G401 (cell line): ENCODE measurements at regions not wholly inside any gene's neighbourhood (a gene's known extent, or its start where the extent isn't known, plus 50 kb on each side); places are given as distances from the start of the nearest gene placed in this dataset.
A peak's percentile ranks its signal among the peaks of the same experiment; 100 is the strongest.
"Not testable (repeated sequence)": the region's sequence is repeated elsewhere in the genome, so short reads cannot be mapped to it uniquely, and the experiment has no call there.

Experiments used
- DNase-seq: peaks from one replicate; pipeline ENCODE4 v3.0.0-alpha.2; 2015; ENCODE audit warnings: low spot score
- in situ Hi-C: cut with HindIII; loops from 2 replicates; pipeline ENCODE4 v1.10.0; 2016; ENCODE audit warnings: low sequenced_read_pairs, mixed read lengths

DNA sequence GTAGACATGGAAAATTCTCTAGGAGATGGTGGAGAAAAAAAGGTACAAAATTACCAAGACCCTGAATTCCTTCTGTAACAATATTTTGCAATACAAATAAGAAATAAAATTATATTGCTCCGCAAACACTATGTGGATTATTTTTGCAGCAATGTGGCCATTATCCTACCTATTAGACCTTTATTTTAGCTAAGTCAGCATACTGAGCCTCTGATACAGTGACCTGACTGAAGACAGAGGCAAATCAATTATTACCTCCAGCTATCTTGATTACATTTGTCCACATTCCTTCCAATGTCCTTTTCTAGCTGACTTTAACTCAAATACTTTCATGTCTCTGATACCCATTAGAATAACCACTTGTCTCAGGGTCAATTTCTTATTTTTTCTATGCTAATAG is 610.9 kb downstream of the LRRIQ3 start:
- in situ Hi-C loops: no loop called here
- DNase-seq: no peak

DNA sequence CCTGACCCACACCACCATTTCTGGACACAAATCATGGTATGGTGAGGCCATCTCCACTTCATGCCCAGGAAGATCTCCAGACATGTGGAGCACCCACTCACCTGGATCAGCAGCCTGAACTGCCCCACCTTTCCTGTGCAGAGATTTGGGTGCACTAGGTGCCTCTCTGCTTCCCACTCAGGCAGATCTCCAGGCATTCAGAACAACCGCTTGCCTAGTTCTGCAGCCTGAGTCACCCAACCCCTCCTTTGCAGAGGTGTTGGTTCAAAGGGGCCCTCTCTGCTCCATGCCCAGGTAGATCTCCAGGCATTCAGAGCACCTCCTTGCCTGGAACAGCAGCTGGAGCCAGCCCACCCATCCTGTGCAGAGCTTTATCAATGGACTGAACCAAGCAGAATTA is 620.8 kb downstream of the LRRIQ3 start:
- in situ Hi-C loops: no loop called here

DNA sequence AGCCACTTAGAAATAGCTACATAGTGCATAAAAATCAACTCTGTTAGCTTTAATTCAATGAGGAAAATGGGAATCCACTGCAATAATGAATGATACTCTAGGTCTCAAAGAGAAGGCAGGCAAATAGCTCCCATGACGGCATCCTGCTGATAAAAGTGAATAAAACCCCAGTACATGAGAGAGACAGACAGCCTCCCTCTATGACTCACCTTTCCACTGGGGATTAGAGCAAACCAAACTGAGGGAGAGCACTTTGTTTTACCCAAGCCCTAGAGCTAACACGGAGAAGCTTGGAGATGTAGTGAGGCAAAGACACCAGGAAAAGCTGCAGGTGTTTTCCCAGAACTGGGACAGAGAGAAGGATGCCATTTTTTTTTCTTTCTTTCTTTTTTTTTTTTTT is 621.9 kb downstream of the LRRIQ3 start:
- in situ Hi-C loops: no loop called here
- DNase-seq: no peak

More for the DNA sequence above, 620.8 kb downstream of the LRRIQ3 start:
- no peak for DNase-seq

DNA sequence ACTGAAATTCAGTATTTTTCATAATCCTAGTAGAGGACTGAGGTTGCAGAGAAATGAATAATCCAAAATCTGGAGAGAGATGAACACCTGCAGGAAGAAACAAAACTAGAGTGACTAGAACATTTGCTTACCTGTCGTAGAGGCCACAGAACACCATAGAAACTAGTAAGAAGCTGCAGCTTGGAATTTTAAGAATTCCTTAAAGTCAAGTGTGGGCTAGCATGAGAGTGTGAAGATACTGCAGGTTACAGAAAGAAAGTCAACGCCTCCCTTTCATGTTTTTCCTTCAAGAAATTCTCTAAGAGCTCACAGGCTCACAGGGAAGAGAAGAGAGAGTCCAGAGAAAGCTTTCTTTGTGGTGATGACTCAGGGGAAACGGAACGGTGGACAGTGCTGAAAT is 633.7 kb downstream of the LRRIQ3 start:
- in situ Hi-C loops: no loop called here
- DNase-seq: no peak

DNA sequence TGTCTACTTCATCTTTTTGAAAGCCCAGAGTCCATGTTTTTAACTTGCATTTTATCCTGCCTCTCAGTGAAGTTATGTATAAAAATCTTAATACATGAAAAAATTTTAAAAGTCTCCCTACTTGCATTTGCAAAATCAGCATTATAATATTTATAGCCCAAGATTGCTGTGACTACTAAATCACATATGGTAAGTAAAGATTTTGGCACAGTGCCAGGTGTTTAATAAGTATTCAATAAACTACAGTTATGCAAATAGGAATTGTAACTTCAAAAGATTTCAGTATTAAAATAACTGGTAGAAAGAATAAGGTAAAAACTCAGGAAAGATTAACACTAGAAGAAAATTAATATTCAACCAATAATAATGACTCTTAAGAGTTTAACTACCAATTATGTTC is 641.7 kb downstream of the LRRIQ3 start:
- DNase-seq: no peak
- in situ Hi-C loops: no loop called here

DNA sequence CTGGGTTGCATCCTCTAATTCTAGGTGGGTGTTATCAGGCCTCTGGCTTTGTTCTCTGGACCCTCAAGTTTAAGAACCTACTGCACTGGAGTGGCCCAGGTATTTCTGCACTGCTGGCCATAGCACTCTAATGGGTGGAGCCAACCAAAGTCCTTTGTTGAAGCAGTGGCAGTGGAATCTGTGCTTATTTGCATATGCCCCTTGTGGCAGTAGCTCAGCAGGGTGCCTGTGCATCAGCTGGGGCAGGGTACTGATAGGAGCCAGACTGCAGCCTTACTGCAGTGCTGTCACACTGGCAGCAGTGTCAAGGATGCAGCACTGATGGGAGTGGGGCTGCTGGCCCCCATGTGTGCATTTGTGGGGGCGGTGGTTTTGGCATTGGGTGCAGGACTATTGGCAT is 660.6 kb downstream of the LRRIQ3 start:
- DNase-seq: no peak
- in situ Hi-C loops: no loop called here

DNA sequence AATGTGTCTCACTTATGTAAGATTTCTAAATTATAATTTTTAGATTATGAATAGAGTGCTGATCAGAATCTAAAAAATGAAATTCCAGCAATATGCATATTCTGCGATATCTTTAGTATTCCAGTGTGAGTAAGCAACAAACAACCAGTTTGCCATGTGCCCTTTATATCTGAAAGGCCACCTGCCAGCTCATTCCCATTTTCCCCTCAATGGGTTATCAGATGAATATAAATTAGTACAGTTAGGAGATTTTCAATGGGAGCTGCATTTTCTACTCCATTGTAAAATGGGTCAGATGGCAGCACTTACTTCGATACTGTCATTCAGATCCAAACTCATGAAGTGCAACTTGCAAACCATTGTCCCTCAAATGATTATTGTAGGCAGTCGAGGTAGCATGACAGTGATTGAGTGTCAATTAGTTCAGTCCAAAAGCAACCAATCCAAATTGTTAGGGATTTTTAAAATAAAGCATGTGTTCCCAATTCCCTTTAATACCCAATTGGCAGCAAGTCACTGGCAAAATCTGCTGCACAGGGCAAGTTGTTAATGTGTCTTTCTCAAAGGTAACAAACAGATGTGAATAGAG is 680.3 kb downstream of the LRRIQ3 start:
- in situ Hi-C loops: no loop called here
- no peak for DNase-seq

DNA sequence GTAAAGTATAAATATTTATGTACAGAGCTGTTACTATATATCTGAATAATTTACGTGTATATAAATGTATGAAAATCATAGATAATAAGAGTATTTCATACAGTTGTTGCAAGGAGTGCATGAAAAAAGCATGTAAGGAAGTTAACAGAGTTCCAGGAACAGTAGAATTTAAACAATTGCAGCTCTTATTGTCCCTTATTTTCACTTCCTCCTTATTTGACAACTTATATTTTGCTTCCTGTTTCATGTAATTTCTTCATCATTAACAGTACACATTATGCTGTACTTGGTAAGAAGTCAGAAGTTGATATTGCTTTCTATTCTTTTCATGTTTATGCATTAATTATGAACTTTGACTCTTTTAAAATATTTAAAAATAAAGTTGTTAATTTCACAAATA is 681.5 kb downstream of the LRRIQ3 start:
- in situ Hi-C loops: no loop called here
- DNase-seq: no peak

DNA sequence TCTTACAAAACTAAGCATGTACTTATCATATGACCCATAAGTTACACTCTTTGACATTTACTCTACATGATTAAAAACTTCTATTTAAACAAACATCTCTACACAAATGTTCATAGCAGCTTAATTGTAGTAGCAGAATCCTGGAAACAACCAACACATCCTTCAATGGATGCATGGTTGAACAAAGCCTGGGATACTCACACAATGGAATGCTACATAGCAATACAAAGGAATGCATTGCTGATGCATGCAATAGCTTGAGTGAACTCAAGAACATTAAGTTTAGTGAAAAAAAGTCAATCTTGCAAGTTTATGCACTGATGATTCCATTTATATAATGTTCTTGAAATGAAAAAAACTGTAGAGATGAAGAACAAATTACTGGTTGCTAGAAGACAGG is 686.9 kb downstream of the LRRIQ3 start:
- DNase-seq: no peak
- in situ Hi-C loops: no loop called here

DNA sequence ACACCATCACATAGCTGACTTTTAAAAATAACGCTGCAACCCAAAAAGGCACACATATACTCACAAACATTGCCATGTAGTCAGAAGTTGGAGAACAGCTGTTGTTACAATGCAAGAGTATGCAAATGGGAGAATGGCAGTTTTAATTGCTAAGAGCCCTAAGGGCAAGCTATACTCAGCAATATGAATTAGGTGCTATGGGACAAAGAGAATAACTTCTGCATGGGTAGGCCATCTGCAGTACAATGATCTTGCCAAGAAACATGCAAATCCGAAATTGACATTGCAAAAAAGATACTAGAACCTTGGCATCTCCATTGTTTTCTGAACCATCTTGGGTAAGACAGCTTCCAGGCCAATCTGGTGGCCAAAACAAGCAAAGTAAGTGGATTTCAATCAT is 697.8 kb downstream of the LRRIQ3 start:
- DNase-seq: peak; percentile 8
- in situ Hi-C loops: no loop called here

DNA sequence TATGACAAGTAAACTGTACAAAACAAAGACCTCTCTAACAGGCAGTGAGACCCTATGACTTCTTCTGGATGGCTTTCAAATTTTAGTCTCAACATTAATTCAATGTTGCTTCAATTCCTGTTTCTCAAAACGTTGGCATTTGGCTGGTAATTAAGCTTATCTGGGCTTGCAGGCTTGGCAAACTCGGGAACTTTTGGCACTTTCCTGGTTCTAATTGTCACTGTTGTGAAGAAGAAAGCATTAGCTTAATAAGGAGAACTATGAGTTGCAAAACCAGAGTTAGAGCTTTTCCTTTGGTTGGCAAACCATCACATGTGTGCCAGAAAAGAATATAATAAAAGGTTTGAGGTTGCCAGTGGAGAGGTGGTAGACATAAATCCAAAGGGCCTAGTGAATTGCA is 698.3 kb downstream of the LRRIQ3 start:
- DNase-seq: no peak
- in situ Hi-C loops: no loop called here

DNA sequence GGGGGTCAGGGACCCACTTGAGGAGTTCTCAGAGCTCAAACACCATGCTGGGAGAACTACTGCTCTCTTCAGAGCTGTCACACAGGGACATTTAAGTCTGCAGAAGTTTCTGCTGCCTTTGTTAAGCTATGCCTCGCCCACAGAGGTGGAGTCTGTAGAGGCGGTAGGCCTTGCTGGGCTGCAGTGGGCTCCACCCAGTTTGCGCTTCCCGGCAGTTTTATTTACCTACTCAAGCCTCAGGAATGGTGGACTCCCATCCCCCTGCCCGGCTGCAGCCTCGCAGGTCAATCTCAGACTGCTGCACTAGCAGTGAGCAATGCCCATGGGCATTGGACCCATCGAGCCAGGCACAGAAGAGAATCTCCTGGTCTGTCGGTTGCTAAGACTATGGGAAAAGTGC is 706.4 kb downstream of the LRRIQ3 start:
- DNase-seq: no peak
- in situ Hi-C loops: no loop called here

DNA sequence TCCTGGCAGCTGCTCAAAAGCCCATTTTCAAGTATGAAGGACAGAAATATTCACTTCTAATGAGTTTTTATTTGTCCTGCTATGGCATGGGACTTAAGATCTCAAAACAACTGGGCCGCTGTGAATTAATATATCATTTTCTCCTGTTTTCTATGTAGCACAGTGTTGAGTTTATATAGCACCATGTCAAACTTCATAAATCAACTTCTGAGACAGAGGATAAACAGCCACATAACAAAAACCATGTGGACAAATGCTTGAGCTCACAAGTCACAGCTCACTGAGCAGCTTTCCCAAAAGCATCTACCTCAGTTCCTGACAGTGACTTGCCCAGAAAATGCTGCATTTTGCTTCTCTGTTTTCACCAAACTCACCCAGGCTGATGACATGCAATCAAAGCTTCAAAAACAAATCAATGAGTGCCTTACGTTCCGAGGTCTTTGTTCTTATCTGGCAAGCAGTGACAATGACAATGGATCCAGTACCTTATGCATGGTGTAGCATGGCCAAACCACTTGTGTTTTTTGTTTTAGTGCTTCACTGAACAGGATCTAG is 722.6 kb downstream of the LRRIQ3 start:
- DNase-seq: no peak
- in situ Hi-C loops: no loop called here

DNA sequence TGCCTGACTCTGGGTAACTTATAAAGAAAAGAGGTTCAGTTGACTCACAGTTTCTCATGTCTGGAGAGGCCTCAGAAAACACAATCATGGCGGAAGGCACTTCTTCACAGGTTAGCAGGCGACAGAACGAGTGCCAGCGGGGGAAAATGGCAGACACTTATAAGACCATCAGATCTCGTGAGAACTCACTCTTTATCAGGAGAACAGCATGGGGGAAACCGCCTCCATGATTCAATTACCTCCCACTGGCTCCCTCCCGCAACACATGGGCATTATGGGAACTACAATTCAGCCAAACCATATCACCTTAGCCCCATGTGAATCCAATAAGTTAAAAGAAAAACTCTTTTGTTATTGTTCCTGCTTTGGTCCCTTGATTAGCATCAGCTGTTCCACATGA is 725.2 kb downstream of the LRRIQ3 start:
- in situ Hi-C loops: no loop called here

DNA sequence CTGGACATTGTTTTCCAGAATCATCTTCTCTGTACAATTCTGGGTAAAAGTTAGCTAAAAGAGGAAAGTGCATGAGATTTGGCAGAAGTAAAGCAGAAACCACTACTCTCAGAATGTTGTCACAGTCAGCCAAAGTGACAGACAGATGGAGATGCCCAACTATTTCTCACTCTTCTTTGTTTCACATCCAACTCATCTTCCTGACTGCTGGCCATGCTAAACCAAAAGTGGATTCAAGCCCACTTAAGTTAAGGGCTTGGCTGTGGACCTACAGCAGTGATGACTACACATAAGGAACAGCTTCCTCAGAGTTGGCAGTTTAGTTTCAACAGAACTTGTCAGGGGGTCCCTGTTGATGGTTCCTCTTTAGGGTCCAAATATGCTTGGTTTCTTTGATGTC is 730.2 kb downstream of the LRRIQ3 start:
- in situ Hi-C loops: no loop called here
- DNase-seq: no peak

More for the DNA sequence above, 725.2 kb downstream of the LRRIQ3 start:
- DNase-seq: no peak

DNA sequence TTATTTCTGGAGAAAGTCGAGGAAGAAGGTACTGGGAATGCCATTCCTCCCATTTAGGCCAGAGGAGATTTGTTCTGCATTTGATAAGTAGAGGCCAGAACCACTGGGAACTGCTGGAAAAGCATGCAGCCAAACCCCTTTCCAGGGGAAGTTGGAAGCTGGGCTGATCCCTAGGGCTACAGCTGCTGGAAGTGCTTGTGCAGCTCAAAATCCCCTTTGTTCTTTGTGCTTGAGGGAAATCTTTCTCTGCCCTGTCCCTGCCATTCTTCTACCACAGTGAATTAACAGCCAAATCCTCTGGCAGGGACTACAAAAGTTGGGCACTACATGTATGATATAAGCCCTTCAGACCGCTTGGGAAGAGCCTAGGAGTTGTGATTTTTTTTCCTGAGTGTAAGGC is 734.1 kb downstream of the LRRIQ3 start:
- DNase-seq: no peak
- in situ Hi-C loops: no loop called here

DNA sequence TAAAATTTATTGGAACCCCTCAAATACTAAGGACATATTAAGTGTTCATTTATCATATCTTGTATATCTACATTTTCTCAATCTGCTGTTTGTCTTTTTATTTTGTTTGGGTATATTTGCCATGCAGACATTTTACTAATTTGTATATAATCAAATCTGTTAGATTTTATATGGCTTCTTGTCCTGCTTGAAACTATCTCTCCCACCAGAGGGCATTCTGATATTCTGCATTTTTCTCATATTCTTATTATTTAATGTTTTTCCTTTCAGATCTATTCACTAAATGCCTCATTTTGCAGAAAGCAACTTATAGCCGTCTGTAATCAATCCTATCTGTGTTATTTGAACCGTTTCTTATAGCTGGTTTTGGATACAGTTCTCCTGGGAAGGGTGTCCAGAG is 745.5 kb downstream of the LRRIQ3 start:
- in situ Hi-C loops: no loop called here
- DNase-seq: no peak

DNA sequence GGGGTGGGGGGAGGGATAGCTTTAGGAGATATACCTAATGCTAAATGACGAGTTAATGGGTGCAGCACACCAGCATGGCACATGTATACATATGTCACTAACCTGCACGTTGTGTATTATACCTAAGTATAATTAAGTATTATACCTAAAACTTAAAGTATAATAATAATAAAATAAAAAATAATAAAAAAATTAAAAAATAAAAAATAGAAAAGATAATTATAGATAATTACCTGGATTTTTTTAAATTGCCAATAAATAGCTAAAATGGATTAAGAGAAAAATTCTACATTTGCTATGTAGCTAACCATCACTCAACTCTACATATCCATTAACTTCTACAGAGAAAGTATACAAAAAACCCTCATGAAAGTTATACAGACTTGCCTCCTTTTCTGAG is 747.3 kb downstream of the LRRIQ3 start:
- in situ Hi-C loops, DNase-seq: not testable (repeated sequence)

DNA sequence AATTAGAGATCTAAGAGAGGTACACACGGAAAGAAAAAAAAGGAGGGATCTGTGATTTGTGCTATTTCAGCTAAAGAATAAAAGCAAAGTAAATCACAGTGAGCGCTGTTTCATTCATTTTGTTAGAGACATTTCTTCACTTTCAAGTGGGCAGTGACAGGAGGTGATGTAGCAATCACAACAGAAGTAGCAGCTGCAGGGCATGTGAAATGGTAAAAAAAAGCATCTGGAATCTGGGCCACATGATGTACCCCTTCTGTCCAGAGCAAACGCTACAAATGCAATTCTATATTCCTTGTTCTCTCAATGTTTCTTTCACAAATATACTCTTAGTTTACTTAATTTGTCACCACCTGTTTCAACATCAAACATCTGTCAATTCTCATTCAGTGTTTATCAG is 786.5 kb downstream of the LRRIQ3 start:
- in situ Hi-C loops: no loop called here
- DNase-seq: no peak

DNA sequence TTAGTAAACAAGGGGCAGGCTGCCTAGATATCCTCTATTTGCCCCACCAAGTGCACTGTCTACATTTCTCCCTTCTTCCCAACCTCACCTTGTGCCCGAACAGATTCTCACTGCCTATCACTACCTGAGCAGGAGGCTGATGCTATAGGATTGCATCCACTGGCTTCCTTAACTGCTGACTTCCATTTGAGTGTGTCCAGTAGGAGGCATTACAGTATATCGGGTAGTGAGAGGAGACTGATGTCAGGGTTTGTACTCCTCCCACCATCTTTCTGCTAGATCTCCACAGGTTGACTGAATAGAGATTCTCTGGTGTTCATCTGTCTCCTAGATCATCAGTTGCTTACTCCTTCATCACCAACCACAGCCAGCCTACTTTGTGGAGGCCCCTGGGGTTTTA is 796.3 kb downstream of the LRRIQ3 start:
- DNase-seq: no peak
- in situ Hi-C loops: no loop called here

DNA sequence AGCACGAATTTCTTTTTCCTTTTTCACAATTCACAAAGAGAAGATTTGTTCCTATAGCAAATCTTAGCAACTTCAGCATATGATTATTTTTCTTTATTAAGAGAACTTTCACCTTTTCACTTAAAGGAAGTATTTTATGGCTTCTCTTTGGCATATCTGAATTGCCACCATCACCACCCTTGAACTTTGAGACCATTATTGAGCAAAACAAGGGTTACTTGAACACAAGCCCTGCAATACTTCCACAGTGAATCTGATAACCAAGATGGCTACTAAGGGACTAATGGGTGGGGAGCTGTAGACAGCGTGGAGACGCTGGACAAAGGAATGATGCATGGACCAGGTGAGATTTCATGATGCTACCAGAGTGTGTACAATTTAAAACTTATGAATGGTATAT is 815.0 kb downstream of the LRRIQ3 start:
- no peak for DNase-seq
- in situ Hi-C loops: no loop called here
